ENCODE measurements at regions not wholly inside any gene's neighbourhood (a gene's known extent, or its start where the extent isn't known, plus 50 kb on each side); places are given as distances from the start of the nearest gene placed in this dataset.

DNA sequence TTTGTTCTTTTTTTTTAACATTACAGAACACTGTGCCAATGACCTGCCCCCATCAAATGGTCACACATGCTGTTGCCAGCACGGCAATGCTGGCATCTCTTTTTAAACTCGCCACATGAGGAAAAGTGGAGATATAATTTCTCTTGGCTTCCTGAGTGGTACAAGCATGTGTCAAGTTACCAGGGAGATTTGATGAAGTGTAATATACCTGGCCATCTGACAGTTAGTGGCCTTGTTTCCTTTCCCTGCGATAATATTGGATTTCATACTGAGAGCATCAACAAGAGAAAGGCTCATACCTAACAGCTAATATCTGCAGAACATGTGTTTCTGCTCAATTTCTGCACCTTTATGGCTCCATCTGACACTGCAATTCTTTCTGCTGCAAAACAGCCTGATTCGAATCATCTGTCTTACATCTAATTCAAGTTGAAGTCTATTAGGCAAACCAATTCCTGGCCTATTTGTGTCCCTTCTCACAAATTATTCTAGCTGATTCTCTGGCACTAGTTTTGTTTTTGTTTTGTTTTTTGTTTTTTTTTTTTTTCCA, 519.5 kb downstream of the PREX1 start:
- TF ChIP-seq, protein P1, sequence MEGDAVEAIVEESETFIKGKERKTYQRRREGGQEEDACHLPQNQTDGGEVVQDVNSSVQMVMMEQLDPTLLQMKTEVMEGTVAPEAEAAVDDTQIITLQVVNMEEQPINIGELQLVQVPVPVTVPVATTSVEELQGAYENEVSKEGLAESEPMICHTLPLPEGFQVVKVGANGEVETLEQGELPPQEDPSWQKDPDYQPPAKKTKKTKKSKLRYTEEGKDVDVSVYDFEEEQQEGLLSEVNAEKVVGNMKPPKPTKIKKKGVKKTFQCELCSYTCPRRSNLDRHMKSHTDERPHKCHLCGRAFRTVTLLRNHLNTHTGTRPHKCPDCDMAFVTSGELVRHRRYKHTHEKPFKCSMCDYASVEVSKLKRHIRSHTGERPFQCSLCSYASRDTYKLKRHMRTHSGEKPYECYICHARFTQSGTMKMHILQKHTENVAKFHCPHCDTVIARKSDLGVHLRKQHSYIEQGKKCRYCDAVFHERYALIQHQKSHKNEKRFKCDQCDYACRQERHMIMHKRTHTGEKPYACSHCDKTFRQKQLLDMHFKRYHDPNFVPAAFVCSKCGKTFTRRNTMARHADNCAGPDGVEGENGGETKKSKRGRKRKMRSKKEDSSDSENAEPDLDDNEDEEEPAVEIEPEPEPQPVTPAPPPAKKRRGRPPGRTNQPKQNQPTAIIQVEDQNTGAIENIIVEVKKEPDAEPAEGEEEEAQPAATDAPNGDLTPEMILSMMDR (IDR thresholded peaks at IDR 0.05): no peak
- TF ChIP-seq POLR2A (IDR thresholded peaks at IDR 0.05): no peak
